Activated CD4-positive, alpha-beta T cell treated with anti-CD3 and anti-CD28 coated beads, Interleukin-2, amount 50 U/mL, for 16 hours (primary cell): ENCODE measurements at regions not wholly inside any gene's neighbourhood (a gene's known extent, or its start where the extent isn't known, plus 50 kb on each side); places are given as distances from the start of the nearest gene placed in this dataset.
"Not testable (repeated sequence)": the region's sequence is repeated elsewhere in the genome, so short reads cannot be mapped to it uniquely, and the experiment has no call there.

Source experiments
- DNase-seq: peaks from one replicate; pipeline ENCODE4 v3.0.0-alpha.2; 2020

DNA sequence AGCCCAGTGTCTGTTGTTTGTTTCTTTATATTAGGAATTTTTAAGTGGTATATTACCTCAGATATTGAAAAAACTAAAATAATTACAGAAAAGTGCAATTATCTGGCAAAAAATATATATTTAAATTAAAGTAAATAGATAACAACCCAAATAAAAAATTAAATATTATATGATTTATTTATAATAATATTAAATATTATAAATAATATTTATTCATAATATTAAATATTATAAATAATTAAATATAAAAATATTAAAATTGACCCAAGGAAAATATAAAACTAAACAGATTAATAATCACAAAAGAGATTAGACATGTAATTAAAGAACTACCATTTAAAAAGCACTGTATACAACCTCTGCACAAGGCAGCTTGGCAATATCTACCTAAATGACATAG, 331.9 kb upstream of the POGK start:
- DNase-seq, result no peak

DNA sequence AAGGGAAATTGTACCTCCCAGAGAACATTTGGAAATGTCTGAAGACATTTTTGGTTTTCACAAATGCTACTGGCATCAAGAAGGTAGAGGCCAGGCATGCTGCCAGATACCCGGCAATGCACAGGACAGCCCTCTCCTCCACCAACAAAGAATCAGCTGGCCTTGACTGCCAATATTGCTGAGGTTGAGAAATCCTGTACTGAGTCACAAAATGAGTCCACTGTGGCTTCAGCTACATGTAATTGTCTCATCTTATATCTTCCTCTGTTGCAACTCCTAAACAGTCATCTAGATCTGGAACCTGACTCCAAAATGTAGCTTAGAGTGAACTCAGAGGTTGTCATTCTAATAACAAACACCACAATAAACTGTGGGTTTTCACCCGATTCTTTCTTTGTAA, 327.5 kb upstream of the POGK start:
- peak; percentile 5 for DNase-seq

DNA sequence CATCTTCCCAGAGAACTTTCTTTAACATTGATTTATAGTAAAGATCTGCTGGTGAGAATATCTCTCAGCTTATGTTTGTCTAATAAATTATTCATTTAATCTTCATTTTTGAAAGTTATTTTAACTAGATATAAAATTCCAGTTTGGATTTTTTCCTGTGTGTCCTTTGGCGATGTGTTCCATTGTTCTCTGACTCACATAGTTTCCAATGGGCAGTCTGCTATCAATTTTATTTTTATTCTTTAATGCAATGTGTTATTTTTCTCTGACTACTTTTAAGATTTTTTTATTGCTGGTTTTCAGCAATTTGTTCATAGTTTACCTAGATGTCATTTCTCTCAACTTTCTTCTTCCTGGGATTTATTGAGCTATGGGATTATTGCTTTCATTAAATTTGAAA, 325.2 kb upstream of the POGK start:
- no peak for DNase-seq

DNA sequence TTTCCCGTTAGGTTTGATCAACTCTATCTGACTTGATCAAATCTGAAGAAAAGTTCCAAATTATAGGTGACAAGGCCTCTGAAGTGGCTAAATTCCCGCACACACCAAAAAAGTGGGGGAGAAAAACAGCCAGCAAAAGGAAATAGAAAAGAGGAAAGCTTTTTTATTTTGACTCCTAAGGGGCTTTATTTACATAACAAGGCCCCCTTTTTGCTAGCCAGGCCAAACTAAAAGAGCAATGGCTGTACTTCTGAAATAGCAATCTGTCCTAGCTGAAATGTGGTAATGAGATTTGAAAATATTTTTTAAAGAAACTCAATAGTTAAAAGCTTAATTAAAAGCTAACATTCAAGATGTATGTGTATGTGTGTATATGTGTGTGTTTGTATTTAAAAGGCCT, 311.5 kb upstream of the POGK start:
- DNase-seq, result no peak

DNA sequence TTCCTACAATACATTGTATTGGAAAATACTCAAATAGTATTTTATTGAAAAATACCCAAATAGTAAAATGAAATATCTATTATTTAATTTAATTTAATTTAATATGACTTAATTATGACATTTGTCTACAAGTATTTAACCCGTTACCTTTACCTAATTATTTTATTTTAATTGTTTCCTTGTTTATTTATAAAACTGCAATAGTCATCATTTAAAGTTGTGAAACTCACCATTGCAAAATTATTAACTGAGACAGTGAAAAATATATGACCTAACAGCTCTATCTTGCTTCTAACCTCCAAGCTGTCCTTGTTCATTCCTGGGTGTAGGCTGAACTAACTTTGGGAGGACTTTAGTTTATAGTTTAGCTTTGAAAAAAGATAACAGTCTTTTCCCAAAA, 300.6 kb upstream of the POGK start:
- no peak for DNase-seq

DNA sequence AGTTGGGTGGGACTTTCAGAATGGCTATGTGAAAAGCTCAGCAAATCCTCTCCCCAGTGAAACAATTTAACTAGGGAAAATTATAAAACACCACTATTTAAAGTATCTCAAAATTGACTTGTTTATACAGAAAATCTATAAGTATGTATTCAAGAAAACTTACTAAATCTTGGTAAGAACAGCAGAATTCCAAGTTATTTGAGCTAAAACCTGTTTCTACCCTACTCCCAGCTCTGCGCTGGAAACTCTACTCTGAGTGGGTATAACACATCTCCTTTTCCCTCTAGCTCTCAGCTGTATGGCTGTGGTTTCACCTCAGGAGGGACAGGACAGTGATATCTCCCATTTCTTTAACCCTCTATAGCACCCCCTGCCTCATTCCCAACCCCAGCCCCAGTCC, 295.2 kb upstream of the POGK start:
- no peak for DNase-seq

DNA sequence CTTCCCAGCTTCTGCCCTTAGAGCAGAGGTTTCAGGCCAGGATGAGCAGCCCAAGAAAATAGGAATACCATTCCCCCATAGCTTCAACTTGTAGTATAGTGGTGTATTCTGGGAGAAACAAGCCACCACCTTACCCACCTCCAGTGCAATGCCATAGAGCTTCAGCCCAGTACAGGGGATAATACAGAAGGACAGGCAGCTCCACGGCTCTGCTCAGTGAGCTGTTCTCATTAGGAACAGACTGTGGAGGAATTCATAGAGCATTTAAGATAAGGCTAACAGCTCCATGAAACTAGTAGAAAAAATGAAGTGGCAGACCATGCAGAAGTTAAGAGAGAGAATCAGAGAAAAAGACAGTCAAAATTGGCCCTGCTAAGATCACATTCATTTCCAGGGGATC, 294.7 kb upstream of the POGK start:
- DNase-seq, result no peak

DNA sequence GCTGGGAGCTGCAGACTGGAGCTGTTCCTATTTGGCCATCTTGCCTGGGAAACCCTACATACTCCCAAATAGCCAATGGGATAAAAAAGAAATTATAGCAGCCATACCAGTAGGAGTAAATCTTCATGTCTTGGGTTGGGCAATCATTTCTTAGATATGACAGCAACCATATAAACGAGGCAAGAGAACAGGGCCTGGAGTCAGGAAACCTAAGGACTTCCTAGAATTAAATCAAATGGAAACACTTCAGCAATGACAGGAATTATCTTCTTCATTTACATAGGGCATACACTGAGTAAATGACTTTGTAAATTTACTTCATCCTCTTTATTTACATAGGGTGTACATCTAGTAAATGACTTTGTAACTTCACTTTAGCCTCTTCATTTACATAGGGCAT, 286.6 kb upstream of the POGK start:
- no peak for DNase-seq

DNA sequence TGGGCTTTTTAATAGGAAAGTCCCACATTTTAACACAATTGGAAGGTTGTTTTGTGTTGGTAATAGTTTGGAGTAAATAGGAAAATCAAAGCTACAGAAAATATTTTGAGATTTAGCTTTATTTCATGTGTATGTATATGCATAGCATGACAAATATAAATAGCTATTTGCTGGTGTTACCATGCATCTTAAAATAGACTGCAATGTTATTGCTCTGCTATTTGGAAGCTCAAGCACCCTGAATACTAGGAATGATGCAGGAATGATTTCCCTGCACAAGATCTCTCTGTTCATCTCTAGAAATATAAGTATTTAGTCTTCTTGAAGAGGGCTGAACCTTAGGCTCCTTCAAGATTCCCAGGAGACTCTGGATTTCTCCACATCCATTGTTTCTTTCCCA, 268.3 kb upstream of the POGK start:
- DNase-seq, result no peak

DNA sequence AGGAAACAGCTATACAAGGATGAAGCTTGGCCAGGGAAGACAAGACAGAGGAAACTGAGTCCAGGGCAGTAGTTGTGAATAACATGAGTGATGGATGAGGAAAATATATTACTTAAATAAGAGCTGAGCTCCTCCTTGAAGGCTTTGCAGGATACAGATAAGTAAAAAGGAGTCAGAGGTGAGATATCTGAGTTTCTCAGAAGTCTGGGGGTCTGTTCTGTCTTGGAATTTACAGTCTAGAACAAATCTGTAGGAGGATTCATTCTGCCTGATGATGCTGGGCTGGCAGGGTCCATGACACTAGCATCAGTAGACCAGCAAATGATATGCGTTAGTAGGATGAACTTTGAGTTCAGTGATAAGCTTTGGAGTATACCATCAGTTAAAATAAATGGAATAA, 266.1 kb upstream of the POGK start:
- DNase-seq, result no peak

DNA sequence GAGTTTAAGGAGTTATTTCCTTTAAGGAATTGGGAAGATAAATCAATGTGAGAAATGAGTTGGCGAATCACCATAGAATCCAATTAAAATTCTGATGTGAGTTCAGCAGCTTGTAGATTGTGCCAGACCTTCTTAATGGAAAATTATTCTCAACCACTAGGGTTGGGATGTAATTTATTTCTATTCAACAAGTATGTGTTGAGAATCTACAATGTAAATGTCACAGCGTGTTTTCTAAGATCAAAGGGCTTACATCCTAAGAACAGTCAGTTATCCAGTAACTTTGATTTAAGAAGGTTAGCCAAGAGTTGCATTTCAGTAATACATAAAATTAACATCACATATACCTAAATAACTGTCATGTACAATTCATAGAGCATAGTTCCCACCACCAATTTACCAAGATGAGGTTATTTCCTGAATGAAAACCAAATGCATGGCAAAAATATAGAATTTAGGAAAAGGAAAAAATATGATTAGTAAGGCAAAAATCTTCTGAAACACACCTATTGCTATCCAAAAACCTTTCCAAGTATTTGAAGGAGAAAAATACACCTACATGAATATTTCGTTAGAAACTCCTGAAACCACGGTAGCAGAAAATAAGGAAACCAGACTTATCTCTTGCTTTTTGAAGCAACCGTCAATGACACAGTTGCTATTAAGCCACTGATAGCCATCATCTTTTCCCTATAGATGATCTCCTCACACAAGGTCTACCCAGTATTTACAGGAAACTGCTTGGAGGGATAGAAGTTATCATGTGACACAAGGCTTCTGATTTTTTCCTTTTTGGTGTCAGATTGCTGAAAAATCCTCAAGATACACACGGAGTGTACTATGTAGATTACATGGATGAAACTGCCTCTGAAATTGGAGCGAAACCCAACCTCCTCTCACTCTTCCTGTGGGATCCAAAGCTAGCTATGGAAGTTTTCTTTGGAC, 259.4 kb upstream of the POGK start:
- DNase-seq, result no peak

DNA sequence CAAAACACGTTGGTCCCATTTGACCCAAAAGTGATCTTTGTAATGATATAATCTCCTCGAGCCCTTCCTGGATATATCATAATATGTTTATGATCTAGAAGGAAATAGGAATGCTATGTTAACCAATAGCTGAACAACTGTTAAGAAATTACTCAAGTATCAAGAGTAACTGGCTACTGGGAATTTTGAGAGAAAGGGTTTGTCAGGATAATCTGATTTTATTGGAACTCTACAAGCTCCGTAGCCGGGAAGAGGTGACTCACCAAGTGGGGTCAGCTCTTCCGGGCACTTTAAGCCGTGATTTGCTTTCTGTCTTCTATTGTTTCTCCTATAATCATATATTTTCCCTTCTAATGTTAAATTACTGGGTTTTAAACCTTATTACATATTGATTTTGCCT, 250.5 kb upstream of the POGK start:
- no peak for DNase-seq

DNA sequence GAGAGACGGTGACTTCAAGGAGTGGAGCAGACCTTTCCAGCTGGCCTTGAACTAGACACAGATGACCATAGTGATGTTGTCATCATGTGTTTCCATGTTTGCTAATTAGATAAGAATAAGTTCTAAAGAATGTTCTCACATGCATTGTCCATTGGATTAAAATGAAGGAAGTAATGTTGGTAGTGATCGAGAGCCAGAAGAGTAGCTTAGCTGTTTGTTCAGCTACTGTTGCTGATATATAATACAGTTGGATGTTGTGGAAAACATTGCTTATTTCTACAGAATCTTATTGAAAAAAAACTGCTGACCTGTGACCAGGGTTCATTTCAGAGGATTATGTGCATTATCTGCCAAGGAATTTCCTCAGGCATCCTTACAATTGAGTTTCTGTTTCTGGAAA, 249.1 kb upstream of the POGK start:
- DNase-seq, result no peak

DNA sequence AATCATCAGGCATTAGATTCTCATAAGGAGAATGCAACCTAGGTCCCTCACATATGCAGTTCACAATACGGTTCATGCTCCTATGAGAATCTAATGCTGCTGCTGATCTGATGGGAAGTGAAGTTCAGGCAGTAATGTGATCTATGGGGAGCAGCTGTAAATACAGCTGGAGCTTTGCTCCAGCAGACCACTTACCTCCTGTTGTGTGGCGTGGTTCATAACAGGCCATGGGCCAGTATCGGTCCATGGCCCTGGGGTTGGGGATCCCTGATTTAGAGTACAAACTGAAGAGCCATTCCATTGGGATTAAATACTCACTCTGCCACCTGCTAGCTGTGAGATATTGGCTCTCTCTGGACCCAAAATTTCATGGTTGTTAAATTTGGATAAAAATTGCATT, 244.6 kb upstream of the POGK start:
- DNase-seq, result no peak

DNA sequence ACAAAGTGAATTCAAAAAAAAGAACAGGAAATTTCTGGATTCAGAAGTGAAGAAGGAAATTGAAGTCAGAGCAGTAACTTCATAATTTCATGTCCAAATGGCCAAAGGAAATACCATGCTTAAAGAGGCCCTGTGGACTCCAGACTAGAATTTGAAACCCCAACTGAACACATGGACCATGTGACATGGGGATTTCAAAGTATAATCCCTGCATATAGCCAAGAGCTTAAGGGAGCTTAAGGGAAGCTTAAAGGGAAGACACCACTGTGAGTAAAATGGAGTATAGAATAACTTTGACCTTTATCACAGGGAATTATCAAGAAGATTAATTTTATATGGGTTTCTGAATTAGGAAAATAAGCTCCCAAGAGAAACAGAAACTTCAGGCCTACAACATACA, 241.8 kb upstream of the POGK start:
- DNase-seq, result no peak

DNA sequence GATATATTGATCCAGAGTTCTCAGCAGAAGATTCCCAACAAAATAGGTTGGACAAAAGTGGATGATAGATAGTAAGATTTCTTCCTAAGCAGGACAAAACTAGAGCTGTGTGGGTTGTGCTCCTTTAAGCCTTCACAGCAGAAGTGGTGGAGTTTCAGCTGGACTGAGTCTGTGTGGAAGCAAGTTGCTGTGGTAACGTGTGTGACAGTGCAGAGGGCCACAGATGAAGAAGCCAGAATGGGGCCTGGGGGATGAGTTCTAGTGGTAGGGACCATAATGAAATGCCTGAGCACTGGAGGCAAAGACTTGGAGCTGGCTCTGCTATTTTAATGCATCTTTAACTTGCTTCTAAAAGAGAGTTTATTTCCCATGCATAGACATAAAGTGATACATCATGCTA, 238.7 kb upstream of the POGK start:
- DNase-seq, result no peak

DNA sequence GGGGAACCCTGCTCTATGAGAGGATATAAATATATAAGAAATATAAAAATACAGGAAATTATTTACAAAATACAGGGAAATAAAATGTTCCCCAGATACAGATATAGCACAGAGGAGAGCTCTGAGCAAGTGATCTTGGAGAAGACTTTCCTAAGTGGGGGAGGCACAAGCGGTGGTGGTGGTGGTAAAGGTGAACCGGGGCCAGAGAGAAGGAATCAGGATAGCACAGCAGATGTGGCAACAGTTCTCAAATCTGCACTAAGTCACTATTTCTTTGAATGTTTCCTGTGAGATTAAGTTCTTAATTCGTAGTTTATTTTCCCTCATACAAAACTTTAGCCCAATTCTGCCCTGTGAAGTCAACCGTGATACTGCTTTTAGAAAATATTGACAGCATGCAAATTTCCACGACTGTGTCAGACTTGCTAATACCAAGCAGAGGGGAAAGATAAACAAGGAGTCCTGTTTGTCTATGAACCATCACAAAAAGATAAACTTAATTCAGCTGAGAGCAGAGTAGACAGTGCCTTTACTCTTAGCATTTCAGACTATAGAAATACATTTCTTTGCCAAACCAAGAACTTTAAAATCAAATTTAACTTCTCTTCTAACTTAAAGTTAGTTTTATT, 237.5 kb upstream of the POGK start:
- no peak for DNase-seq

DNA sequence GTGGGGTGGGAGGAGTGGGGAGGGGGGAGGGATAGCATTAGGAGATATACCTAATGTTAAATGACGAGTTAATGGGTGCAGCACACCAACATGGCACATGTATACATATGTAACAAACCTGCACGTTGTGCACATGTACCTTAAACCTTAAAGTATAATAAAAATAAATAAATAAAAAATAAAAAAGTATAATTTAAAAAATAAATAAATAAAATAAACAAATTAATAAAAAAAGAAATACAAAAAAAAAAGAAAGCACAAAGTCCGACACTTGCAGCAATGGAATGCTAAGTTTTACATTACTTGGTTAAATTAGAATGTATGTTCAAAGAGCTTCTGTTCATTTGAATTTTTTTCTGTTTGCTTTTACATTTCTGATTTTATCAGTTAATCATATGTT, 236.5 kb upstream of the POGK start:
- not testable (repeated sequence) for DNase-seq

DNA sequence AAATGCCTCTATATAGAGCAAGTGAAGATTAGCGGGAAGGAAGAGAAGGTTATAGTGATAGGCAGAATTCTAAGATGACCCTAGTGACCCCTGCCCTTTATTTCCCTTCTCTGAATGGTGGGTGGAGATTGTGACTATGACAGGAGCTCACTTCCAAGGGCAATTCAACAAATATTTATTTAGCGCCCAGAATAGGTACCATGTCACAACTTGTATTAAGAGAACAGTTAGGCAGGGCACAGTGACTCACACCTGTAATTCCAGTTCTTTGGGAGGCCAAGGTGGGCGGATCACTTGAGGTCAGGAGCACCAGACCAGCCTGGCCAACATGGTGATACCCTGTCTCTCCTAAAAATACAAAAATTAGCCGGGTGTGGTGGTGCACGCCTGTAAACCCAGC, 236.0 kb upstream of the POGK start:
- DNase-seq, result no peak

DNA sequence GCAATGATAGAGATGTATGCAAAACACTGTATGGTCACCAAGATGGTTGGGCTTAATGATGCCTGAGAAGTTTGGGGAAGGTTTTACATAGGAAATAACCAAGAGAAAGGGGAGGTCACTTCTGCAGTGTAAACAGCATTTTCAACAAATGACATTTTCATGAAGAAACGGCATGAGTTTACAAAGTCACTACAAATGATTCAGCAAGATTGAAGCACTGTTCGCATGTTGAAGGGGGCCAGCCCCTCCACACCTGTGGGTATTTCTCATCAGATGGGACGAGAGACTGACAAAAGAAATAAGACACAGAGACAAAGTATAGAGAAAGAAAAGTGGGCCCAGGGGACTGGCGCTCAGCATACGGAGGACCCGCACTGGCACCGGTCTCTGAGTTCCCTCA, 234.1 kb upstream of the POGK start:
- DNase-seq, result no peak

DNA sequence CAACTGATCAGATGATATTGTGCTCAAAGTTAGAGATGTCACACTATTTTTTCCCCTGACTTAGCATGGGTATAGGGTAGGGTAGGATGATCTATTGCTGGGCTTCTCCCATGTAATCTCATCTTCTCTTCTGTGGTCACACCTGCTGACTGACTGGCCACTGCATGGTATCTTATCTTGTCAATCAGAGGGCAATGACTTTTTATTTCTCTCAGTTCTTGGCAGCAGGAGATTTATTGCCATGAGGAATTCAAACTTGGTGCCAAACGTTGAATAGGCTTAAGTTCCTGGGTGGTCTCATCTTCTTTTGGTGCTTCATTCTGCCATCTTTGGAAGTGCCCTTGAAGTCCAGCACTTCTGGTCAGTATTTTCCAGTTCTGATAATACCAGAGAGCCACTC, 226.4 kb upstream of the POGK start:
- no peak for DNase-seq

DNA sequence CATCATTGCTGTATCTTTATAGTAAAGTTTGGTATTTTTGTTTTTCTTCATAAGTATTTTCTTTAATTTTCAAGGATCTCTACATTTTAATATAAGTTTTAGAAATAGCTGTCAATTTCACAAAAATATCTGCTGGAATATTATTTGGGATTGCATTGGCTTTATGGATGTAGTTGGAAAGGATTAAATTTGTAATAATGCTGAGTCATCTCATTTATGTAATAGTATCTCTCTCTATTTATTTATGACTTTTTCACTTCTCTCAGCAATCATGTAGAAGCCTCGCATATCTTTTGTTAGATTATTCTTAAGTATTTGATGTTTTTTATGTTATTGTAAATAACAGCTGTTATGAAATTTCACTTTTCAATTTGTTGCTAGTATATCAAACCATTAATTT, 223.1 kb upstream of the POGK start:
- DNase-seq, result no peak

DNA sequence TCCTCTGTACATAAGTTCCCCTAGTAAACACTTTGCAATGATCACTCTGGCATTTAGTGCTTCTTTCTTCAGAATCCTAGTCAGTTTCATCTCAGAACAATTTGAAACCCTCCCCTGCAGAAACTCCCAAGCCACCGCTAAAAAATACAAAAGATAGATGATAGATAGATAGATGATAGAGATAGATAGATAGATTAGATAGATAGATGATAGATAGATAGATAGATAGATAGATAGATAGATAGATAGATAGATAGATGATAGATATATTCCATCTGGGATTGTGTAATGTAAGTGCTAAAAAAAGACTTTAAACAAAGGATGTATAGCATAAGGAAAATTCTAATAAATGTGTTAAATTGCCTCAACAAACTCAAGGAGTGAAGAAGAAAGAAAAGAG, 212.6 kb upstream of the POGK start:
- no peak for DNase-seq

DNA sequence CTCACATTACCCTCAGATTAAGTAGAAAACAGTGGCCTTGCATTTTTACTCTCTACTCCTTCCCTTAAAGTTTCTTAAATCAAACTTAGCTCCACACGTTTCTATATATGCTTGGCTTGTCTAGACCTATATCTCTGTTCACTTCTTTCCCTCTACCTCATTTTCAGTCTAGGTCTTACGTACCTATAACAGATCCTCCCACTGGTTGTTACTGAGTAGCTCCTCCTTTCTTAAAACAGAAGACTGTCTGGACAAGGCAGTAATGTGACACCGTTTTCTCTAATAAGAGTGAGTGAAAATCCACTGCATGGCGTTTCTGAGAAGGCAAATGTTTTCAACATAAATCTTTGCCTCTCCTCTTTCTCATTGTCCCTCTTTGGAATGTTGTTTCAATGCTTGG, 211.7 kb upstream of the POGK start:
- no peak for DNase-seq

DNA sequence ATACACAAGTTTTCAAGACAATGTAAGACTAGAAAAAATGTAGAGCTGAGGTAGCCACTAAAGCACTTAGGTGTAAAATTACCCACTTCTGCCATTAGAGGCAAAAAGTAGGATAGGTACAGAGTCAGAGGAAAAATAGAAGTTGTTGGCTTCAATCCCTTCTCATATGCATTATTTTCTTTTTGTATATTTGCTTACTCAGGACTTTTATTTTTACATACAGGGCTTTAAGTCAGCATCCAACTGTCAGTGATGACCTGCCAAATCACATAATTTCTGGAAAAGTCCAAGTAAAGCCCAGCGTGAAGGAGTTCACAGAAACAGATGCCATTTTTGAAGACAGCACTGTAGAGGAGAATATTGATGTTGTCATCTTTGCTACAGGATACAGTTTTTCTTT, 211.0 kb upstream of the POGK start:
- DNase-seq, result no peak
